Gastroesophageal sphincter (tissue), 4 donors: ENCODE measurements at regions not wholly inside any gene's neighbourhood (a gene's known extent, or its start where the extent isn't known, plus 50 kb on each side); places are given as distances from the start of the nearest gene placed in this dataset.

Source experiments
- ATAC-seq: fragments of 150-250 bp; one replicate; pipeline ENCODE4 v1.9.1; 2016; ENCODE audit warnings: mild to moderate bottlenecking, moderate library complexity
- H3K27ac ChIP-seq, 4 donors: fragments of 200-600 bp; sonication (generic) in 3 of 4; 1 replicate in 3 of 4; 2 replicates in 1 of 4; pipeline ENCODE4 v1.5.1; 2016 to 2019
- H3K27me3 ChIP-seq: fragments of 200-600 bp; sonication (generic); one replicate; pipeline ENCODE4 v1.5.1; 2019
- H3K36me3 ChIP-seq, 2 donors: fragments of 200-600 bp; sonication (generic); one replicate each; pipeline ENCODE4 v1.5.1; 2019; ENCODE audit warnings: control low read depth in 1 of 2
- H3K4me1 ChIP-seq, 3 donors: fragments of 200-600 bp; sonication (generic); 1 replicate in 2 of 3; 2 replicates in 1 of 3; pipeline ENCODE4 v1.5.1; 2016 to 2019; ENCODE audit warnings: control low read depth in 2 of 3
- H3K4me3 ChIP-seq, 2 donors: fragments of 200-600 bp; sonication (generic); one replicate each; pipeline ENCODE4 v1.5.1; 2019; ENCODE audit warnings: mild to moderate bottlenecking in 1 of 2, moderate library complexity in 1 of 2
- H3K9me3 ChIP-seq, 3 donors: fragments of 200-600 bp; sonication (generic); one replicate each; pipeline ENCODE4 v1.5.1; 2017 to 2019; ENCODE audit warnings: control low read depth in 2 of 3
- CTCF ChIP-seq, 4 experiments: fragments of 200-600 bp in 2 of 4; fragments of 450-650 bp in 2 of 4; sonication (generic) in 1 of 4; IDR thresholded peaks; one replicate each; pipeline ENCODE4 v1.5.1; 2017 to 2019; ENCODE audit warnings: antibody characterized with exemption in 4 of 4, mild to moderate bottlenecking in 2 of 4, moderate library complexity in 2 of 4
- EP300 ChIP-seq: sonication (generic); formaldehyde crosslinking; IDR thresholded peaks from one replicate; pipeline ENCODE4 v1.6.1; 2017; ENCODE audit warnings: antibody characterized with exemption, mild to moderate bottlenecking
- POLR2A ChIP-seq, 2 donors: fragments of 450-650 bp; IDR thresholded peaks; one replicate each; pipeline ENCODE4 v1.6.1; 2017; ENCODE audit warnings: antibody characterized with exemption in 2 of 2, mild to moderate bottlenecking in 2 of 2, moderate library complexity in 1 of 2
- POLR2AphosphoS5 ChIP-seq: sonication (generic); formaldehyde crosslinking; IDR thresholded peaks from one replicate; pipeline ENCODE4 v1.6.1; 2017; ENCODE audit warnings: antibody characterized with exemption
- WGBS, 2 donors: methylation state at CpG; one replicate each; pipeline ENCODE4 v1.1.5; 2018; ENCODE audit warnings: low coverage in 1 of 2; 5-methylcytosine and 5-hydroxymethylcytosine counted together

- WGBS, 2 donors = 59 to 63% methylated on average over 5 to 6 of the region's 6 CpGs
- peak overlapping the region in 2 of 4 donors; percentile 23 to 35 for H3K27ac ChIP-seq
Observed at GRCh38 chr20:53707371-53708055, 113.9 kb upstream of the ZNF217 start.

GRCh38 chr20:53706466-53707370 lies 113.1 kb upstream of the ZNF217 start:
- H3K9me3 ChIP-seq = no peaks in the 10 kb centered on the region
- peak; percentile 16 for ATAC-seq
- TF ChIP-seq POLR2AphosphoS5 (no peak), POLR2A (IDR thresholded peaks at IDR 0.05) (no peak), CTCF (IDR thresholded peaks at IDR 0.05) (no peak), EP300 (no peak)
- 47 to 78% methylated on average over 5 to 6 of the region's 6 CpGs for WGBS, 2 donors
- peaks cover 0 to 24% (median 8%) of the 10 kb centered on the region in 3 donors for H3K4me1 ChIP-seq
- peak overlapping the region in 2 of 4 donors; percentile 35 to 52 for H3K27ac ChIP-seq
- no peak overlapping the region for H3K4me3 ChIP-seq
- no peaks in the 10 kb centered on the region for H3K36me3 ChIP-seq
- no peaks in the 10 kb centered on the region for H3K27me3 ChIP-seq

More at GRCh38 chr20:53707371-53708055, 113.9 kb upstream of the ZNF217 start:
- Histone ChIP-seq H3K4me3 (no peak overlapping the region), H3K36me3 (no peaks in the 10 kb centered on the region), H3K4me1 (peaks cover 0 to 24% (median 8%) of the 10 kb centered on the region in 3 donors), H3K27me3 (no peaks in the 10 kb centered on the region), H3K9me3 (no peaks in the 10 kb centered on the region)
- ATAC-seq = no peak
- TF ChIP-seq POLR2AphosphoS5 (no peak), EP300 (no peak), CTCF (IDR thresholded peaks at IDR 0.05) (no peak), POLR2A (IDR thresholded peaks at IDR 0.05) (no peak)

GRCh38 chr20:53706008-53706465 lies 112.4 kb upstream of the ZNF217 start:
- Histone ChIP-seq H3K27me3 (no peaks in the 10 kb centered on the region), H3K36me3 (no peaks in the 10 kb centered on the region), H3K4me1 (peaks cover 0 to 24% (median 8%) of the 10 kb centered on the region in 3 donors), H3K27ac (peak overlapping the region in 1 of 4 donors; percentile 35), H3K4me3 (no peak overlapping the region), H3K9me3 (no peaks in the 10 kb centered on the region)
- WGBS, 2 donors = 84 to 86% methylated on average over 2 of the region's 2 CpGs
- TF ChIP-seq CTCF (IDR thresholded peaks at IDR 0.05) (no peak), POLR2A (IDR thresholded peaks at IDR 0.05) (no peak)
- no peak for ATAC-seq

- Histone ChIP-seq H3K36me3 (no peaks in the 10 kb centered on the region), H3K27me3 (no peaks in the 10 kb centered on the region), H3K4me3 (no peak overlapping the region), H3K4me1 (peaks cover 0 to 17% (median 8%) of the 10 kb centered on the region in 3 donors), H3K27ac (no peak overlapping the region), H3K9me3 (no peaks in the 10 kb centered on the region)
- TF ChIP-seq POLR2AphosphoS5 = no peak
- no peak for ATAC-seq
- WGBS, 2 donors = 95 to 98% methylated on average over 6 to 9 of the region's 10 CpGs
Observed at GRCh38 chr20:53702617-53703016, 109.0 kb upstream of the ZNF217 start.

GRCh38 chr20:53699906-53700305 lies 106.3 kb upstream of the ZNF217 start:
- Histone ChIP-seq H3K27ac (no peak overlapping the region), H3K9me3 (no peaks in the 10 kb centered on the region), H3K4me1 (no peaks in the 10 kb centered on the region), H3K27me3 (no peaks in the 10 kb centered on the region), H3K36me3 (no peaks in the 10 kb centered on the region), H3K4me3 (no peak overlapping the region)
- no peak for ATAC-seq
- TF ChIP-seq CTCF (IDR thresholded peaks at IDR 0.05) (no peak), EP300 (no peak), POLR2AphosphoS5 (no peak), POLR2A (IDR thresholded peaks at IDR 0.05) (no peak)
